Fibroblast of mammary gland (primary cell): ENCODE measurements at regions not wholly inside any gene's neighbourhood (a gene's known extent, or its start where the extent isn't known, plus 50 kb on each side); places are given as distances from the start of the nearest gene placed in this dataset.

ENCODE experiments used
- DNase-seq: peaks from one replicate; pipeline ENCODE4 v3.0.0-alpha.2; 2010; ENCODE audit warnings: low read depth
- H3K4me3 ChIP-seq: 2 replicates; pipeline ENCODE4 v1.5.1; 2011; ENCODE audit warnings: low read depth, mild to moderate bottlenecking, low read length, moderate library complexity; ENCODE audit not compliant: control insufficient read depth
- CTCF ChIP-seq: conservative IDR thresholded peaks from 2 replicates; pipeline ENCODE4 v1.5.1; 2011; ENCODE audit warnings: low read depth, low read length, inconsistent platforms; ENCODE audit not compliant: control insufficient read depth, insufficient read depth

- TF ChIP-seq CTCF = no peak
Observed at GRCh38 chr3:77772459-77772858, 732.6 kb downstream of the ROBO2 start.

GRCh38 chr3:77773084-77773483 lies 733.2 kb downstream of the ROBO2 start:
- TF ChIP-seq CTCF = no peak
- DNase-seq = no peak

More at GRCh38 chr3:77772459-77772858, 732.6 kb downstream of the ROBO2 start:
- DNase-seq = no peak
- H3K4me3 ChIP-seq = no peak overlapping the region

DNA sequence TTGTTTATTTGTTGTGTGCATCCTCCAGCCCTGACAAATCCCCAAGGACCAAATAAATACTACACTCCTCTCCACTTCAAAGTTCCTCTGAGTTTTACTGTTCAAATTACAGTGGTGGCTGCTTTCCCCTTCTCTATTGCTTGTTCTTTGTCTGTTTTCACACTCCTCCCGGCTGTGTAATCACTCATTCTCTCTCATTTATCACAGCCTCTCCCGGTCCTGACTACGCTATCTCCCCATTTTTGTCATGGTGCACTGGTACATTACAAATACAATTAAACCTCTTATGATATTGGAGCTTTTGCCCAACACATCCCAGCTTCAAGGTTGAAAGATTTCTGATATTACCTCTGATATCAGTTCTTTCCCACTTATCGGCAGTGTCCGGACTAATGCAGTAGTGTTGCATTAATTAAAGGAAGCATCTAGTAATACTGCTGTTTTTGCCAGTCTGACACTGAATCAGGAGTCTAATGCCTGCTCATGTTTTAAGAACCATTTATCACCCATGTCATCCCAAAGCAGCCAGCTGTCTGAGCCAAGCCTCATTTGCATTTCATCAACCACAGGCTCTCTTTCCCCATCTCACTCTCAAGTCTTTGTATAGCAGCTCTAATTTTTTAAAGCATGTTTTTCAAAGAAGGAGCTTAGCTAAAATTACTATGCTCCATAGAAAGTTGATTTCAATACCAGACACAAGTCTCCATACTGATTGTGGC lies 740.5 kb downstream of the ROBO2 start:
- DNase-seq = no peak
- H3K4me3 ChIP-seq = no peak overlapping the region
- TF ChIP-seq CTCF = no peak

More at GRCh38 chr3:77773084-77773483, 733.2 kb downstream of the ROBO2 start:
- H3K4me3 ChIP-seq = no peak overlapping the region

- TF ChIP-seq CTCF = no peak
- DNase-seq = no peak
Observed at GRCh38 chr3:77786216-77786615, 746.3 kb downstream of the ROBO2 start.

GRCh38 chr3:77795013-77795412 lies 755.1 kb downstream of the ROBO2 start:
- H3K4me3 ChIP-seq = no peak overlapping the region
- TF ChIP-seq CTCF = no peak
- no peak for DNase-seq

More at GRCh38 chr3:77786216-77786615, 746.3 kb downstream of the ROBO2 start:
- no peak overlapping the region for H3K4me3 ChIP-seq

DNA sequence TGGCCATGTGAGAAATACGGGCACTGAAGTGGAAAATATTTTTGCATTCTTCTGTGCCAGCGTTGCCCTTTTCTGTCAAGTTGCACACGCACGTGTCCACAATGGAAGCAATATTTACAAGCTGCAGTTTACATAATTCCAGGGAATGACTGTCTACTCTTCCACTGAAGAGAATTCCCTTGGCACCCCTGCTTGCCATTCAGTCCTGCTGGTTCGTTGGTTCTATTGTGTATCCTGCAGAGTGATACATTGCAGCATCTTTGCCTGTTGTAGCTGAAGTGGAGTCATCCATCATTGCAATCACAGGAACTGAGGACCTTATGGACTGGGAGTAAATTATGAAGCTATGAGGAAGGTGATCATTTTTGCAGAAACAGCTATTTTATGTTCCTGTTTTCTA lies 759.4 kb downstream of the ROBO2 start:
- no peak for DNase-seq
- H3K4me3 ChIP-seq = no peak overlapping the region
- no peak for TF ChIP-seq CTCF
